GM12874 (cell line): ENCODE measurements at regions not wholly inside any gene's neighbourhood (a gene's known extent, or its start where the extent isn't known, plus 50 kb on each side); places are given as distances from the start of the nearest gene placed in this dataset.

Experiments
- CTCF ChIP-seq: IDR thresholded peaks from 2 replicates; pipeline ENCODE4 v1.5.1; 2011; ENCODE audit warnings: low read depth, mild to moderate bottlenecking, control low read depth, low read length, moderate library complexity; ENCODE audit not compliant: insufficient read depth

GRCh38 chr14:106196459-106196858 lies 670.1 kb downstream of the TMEM121 start:
- peak; percentile 28; the same call in 1 of the 2 replicates for TF ChIP-seq CTCF

- TF ChIP-seq CTCF = no peak
Measured at GRCh38 chr14:106199097-106199496, 672.7 kb downstream of the TMEM121 start.

- TF ChIP-seq CTCF = no peak
Measured at GRCh38 chr14:106200541-106201315, 674.3 kb downstream of the TMEM121 start.

- no peak for TF ChIP-seq CTCF
Measured at GRCh38 chr14:106201376-106201775, 675.0 kb downstream of the TMEM121 start.

- no peak for TF ChIP-seq CTCF
Measured at GRCh38 chr14:106203438-106203837, 677.1 kb downstream of the TMEM121 start.

GRCh38 chr14:106204063-106204462 lies 677.7 kb downstream of the TMEM121 start:
- no peak for TF ChIP-seq CTCF

GRCh38 chr14:106207316-106207715 lies 680.9 kb downstream of the TMEM121 start:
- TF ChIP-seq CTCF = no peak
